ENCODE measurements at regions not wholly inside any gene's neighbourhood (a gene's known extent, or its start where the extent isn't known, plus 50 kb on each side); places are given as distances from the start of the nearest gene placed in this dataset.

DNA sequence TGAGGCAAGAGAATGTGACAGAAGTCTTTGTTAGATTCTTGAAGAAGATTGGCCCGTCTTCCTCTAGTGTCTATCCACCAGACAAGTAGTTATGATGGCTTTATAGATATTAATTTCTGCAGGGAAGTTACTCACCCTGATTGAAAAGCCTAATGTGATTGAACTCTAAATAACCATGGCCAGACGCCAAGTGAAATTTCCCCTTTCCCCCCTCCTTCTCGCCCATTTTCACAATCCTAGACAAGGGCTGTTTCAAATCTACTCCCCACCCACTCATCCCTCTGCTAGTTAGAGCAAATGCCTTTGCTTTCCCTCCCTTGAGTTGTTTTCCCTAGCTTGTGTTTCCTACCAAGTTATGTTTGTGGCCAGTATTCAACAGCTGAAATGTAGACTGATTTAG is 182.5 kb downstream of the TMEM167A start (continued):
- TF ChIP-seq, protein P1, sequence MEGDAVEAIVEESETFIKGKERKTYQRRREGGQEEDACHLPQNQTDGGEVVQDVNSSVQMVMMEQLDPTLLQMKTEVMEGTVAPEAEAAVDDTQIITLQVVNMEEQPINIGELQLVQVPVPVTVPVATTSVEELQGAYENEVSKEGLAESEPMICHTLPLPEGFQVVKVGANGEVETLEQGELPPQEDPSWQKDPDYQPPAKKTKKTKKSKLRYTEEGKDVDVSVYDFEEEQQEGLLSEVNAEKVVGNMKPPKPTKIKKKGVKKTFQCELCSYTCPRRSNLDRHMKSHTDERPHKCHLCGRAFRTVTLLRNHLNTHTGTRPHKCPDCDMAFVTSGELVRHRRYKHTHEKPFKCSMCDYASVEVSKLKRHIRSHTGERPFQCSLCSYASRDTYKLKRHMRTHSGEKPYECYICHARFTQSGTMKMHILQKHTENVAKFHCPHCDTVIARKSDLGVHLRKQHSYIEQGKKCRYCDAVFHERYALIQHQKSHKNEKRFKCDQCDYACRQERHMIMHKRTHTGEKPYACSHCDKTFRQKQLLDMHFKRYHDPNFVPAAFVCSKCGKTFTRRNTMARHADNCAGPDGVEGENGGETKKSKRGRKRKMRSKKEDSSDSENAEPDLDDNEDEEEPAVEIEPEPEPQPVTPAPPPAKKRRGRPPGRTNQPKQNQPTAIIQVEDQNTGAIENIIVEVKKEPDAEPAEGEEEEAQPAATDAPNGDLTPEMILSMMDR (IDR thresholded peaks at IDR 0.05 in 2 of 3, conservative IDR thresholded peaks at IDR 0.05 in 1 of 3; ENCODE audit: borderline replicate concordance in 1 of 3, insufficient read depth in 1 of 3, low read depth in 2 of 3, low read length in 2 of 3) = no peak
- no peak for TF ChIP-seq CEBPB (IDR thresholded peaks at IDR 0.05; ENCODE audit: low read depth)

DNA sequence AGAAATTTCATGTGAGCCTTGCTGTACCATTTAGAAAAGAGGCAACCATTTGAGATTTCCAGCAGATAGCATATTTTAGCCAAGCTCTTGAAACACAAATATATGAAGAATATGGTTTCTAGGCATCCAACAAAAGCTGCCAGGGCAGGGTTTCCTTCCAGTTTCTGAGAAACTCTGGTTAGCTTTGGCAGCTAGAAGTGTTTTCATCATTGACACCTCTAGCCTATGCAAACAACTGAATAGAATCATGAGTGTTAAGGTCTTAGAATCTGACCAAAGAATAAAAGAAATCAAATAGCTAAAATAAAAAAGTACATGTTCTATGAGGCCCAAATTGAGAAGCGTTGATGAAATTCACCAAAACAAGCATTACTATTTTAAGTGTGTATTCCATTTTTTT is 188.1 kb downstream of the TMEM167A start:
- Histone ChIP-seq H3K4me3 (replicated peaks in 1 of 2; ENCODE audit: low read depth in 1 of 2, low read length in 2 of 2) (no peak overlapping the region), H3K4me1 (ENCODE audit: control insufficient read depth in 1 of 2, insufficient read depth in 2 of 2, low read length in 2 of 2) (peaks cover 0 to 3% of the 10 kb centered on the region in 2 experiments; a peak in 2 of 4 replicates), H3K79me2 (ENCODE audit: insufficient read depth, low read length) (no peaks in the 10 kb centered on the region), H3K9me3 (ENCODE audit: control insufficient read depth in 1 of 2, insufficient read depth in 1 of 2, low read depth in 1 of 2, low read length in 2 of 2) (no peaks in the 10 kb centered on the region), H3K27ac (ENCODE audit: low read depth, low read length) (no peak overlapping the region), H3K4me2 (ENCODE audit: low read length) (no peak overlapping the region), H3K27me3 (ENCODE audit: insufficient read depth, low read length) (no peaks in the 10 kb centered on the region), H4K20me1 (ENCODE audit: insufficient read depth) (peaks cover 3% of the 10 kb centered on the region; the same call in 1 of the 2 replicates), H2AFZ (ENCODE audit: low read depth, low read length, poor library complexity, severe bottlenecking) (no peak overlapping the region), H3K9ac (ENCODE audit: low read length) (no peak overlapping the region), H3K9me2 (ENCODE audit: insufficient read depth) (no peaks in the 10 kb centered on the region; the same call in 1 of the 2 replicates), H3K36me3 (ENCODE audit: control insufficient read depth in 1 of 2, insufficient read depth in 2 of 2, low read length in 2 of 2) (no peaks in the 10 kb centered on the region)
- ChIA-PET CTCF (no interaction called here), POLR2A (no interaction called here), RAD21 (ENCODE audit: low non-redundant PET in 1 of 2, low total read pairs in 2 of 2, uncharacterized antibody in 2 of 2, unreplicated experiment in 2 of 2) (no interaction called here)
- TF ChIP-seq SP1 (IDR thresholded peaks at IDR 0.05; ENCODE audit: low read depth) = no peak
- TF ChIP-seq EZH2phosphoT487 (IDR thresholded peaks at IDR 0.05; ENCODE audit: borderline replicate concordance) = no peak
- TF ChIP-seq ATF3 (IDR thresholded peaks at IDR 0.05) = no peak
- TF ChIP-seq CEBPB (IDR thresholded peaks at IDR 0.05; ENCODE audit: low read depth) = no peak
- TF ChIP-seq RAD21 (IDR thresholded peaks at IDR 0.05; ENCODE audit: low read depth) = no peak
- TF ChIP-seq CBX3 (IDR thresholded peaks at IDR 0.05; ENCODE audit: low read depth) = no peak
- TF ChIP-seq POLR2AphosphoS5 (IDR thresholded peaks at IDR 0.05; ENCODE audit: low read depth, low read length) = no peak
- TF ChIP-seq EZH2 (IDR thresholded peaks at IDR 0.05) = no peak
- no peak for TF ChIP-seq YY1 (IDR thresholded peaks at IDR 0.05; ENCODE audit: extremely low read depth, insufficient replicate concordance, low read depth, low read length)
- no TSS peak for BruUV-seq (replicated peaks)
- DNase-seq (ENCODE audit: low read depth, low spot score) (no peak), ATAC-seq (no peak)
- intact Hi-C loops (cut with micrococcal nuclease) = no loop called here
